ENCODE measurements at regions not wholly inside any gene's neighbourhood (a gene's known extent, or its start where the extent isn't known, plus 50 kb on each side); places are given as distances from the start of the nearest gene placed in this dataset.

- H3K4me1 ChIP-seq (ENCODE audit: insufficient read depth) = peaks cover 22% of the 10 kb centered on the region
- H3K9me2 ChIP-seq (ENCODE audit: insufficient read depth) = no peaks in the 10 kb centered on the region
- H3K4me3 Mint-ChIP-seq = no peak overlapping the region
- no peak overlapping the region for H2AFZ ChIP-seq
- no peaks in the 10 kb centered on the region for H3K27me3 ChIP-seq (ENCODE audit: insufficient read depth)
- H3F3A ChIP-seq (replicated peaks; ENCODE audit: low read depth) = no peaks in the 10 kb centered on the region; the same call in 1 of the 2 replicates
- H3K27ac ChIP-seq (ENCODE audit: low read depth) = no peak overlapping the region
- 0 out of 2 replicates have a peak, but pooled peaks cover 4% of the 10 kb centered on the region for H3K36me3 ChIP-seq (ENCODE audit: insufficient read depth)
- H3K36me3 Mint-ChIP-seq (ENCODE audit: low read depth) = peaks cover 15% of the 10 kb centered on the region
- no peak for TF ChIP-seq ZNF462 (CRISPR knock-in tag; IDR thresholded peaks at IDR 0.05)
- no peak for TF ChIP-seq STAT1 (IDR thresholded peaks at IDR 0.05; ENCODE audit: unreplicated experiment)
- no peak for TF ChIP-seq EZH2phosphoT487 (IDR thresholded peaks at IDR 0.05; ENCODE audit: unreplicated experiment)
- no peak for TF ChIP-seq CREB1 (CRISPR knock-in tag; IDR thresholded peaks at IDR 0.05; ENCODE audit: low read depth)
- TF ChIP-seq POLR2AphosphoS5 (IDR thresholded peaks at IDR 0.05; ENCODE audit: low read depth) = no peak
- TF ChIP-seq EZH2 (IDR thresholded peaks at IDR 0.05; ENCODE audit: low read depth, unreplicated experiment) = no peak
- no peak for TF ChIP-seq CTCF (conservative IDR thresholded peaks at IDR 0.05; ENCODE audit: low read depth in 2 of 2)
- TF ChIP-seq ZNF331 (CRISPR knock-in tag; IDR thresholded peaks at IDR 0.05; ENCODE audit: low read depth) = no peak
- TF ChIP-seq, protein P1, sequence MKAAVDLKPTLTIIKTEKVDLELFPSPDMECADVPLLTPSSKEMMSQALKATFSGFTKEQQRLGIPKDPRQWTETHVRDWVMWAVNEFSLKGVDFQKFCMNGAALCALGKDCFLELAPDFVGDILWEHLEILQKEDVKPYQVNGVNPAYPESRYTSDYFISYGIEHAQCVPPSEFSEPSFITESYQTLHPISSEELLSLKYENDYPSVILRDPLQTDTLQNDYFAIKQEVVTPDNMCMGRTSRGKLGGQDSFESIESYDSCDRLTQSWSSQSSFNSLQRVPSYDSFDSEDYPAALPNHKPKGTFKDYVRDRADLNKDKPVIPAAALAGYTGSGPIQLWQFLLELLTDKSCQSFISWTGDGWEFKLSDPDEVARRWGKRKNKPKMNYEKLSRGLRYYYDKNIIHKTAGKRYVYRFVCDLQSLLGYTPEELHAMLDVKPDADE (IDR thresholded peaks at IDR 0.05) = no peak
- no peak for TF ChIP-seq JUNB (IDR thresholded peaks at IDR 0.05; ENCODE audit: unreplicated experiment)
- TF ChIP-seq REST (IDR thresholded peaks at IDR 0.05; ENCODE audit: unreplicated experiment) = no peak
- no peak for TF ChIP-seq ZNF114 (CRISPR knock-in tag; IDR thresholded peaks at IDR 0.05)
- no peak for TF ChIP-seq NANOG (IDR thresholded peaks at IDR 0.05; ENCODE audit: borderline replicate concordance)
- H3K4me2 ChIP-seq = no peak overlapping the region
- peaks cover 4% of the 10 kb centered on the region; the same call in 1 of the 2 replicates for H3K79me2 ChIP-seq (replicated peaks; ENCODE audit: insufficient read depth)
- H3K4me3 ChIP-seq = no peak overlapping the region
- H4K20me1 ChIP-seq (replicated peaks; ENCODE audit: insufficient read depth) = no peaks in the 10 kb centered on the region
- no peak overlapping the region for H3K27ac Mint-ChIP-seq
- peaks cover 4% of the 10 kb centered on the region; the same call in 2 of the 3 replicates for H3K9me3 Mint-ChIP-seq
- H3K4me1 Mint-ChIP-seq = peaks cover 15% of the 10 kb centered on the region
- no peak for DNase-seq (ENCODE audit: low spot score)
- H3K27me3 Mint-ChIP-seq (ENCODE audit: insufficient read depth, low read depth, poor library complexity) = peaks cover 8% of the 10 kb centered on the region
- no peak for ATAC-seq
Observed at GRCh38 chr6:14975471-14975817, 270.4 kb upstream of the JARID2 start.
